HepG2 (cell line): ENCODE measurements at regions not wholly inside any gene's neighbourhood (a gene's known extent, or its start where the extent isn't known, plus 50 kb on each side); places are given as distances from the start of the nearest gene placed in this dataset.
"Not testable (repeated sequence)": the region's sequence is repeated elsewhere in the genome, so short reads cannot be mapped to it uniquely, and the experiment has no call there.

Experiments used
- SMAD3 ChIP-seq: sonication (generic); formaldehyde crosslinking; IDR thresholded peaks from 2 replicates; pipeline ENCODE4 v1.4.0; 2020; ENCODE audit warnings: missing genetic modification reagents
- SP4 ChIP-seq: sonication (generic); formaldehyde crosslinking; IDR thresholded peaks from 2 replicates; pipeline ENCODE4 v1.8.1; 2023; ENCODE audit warnings: mild to moderate bottlenecking, missing genetic modification reagents
- U2AF1 ChIP-seq: fragments of 200-400 bp; formaldehyde crosslinking; optimal IDR thresholded peaks from 2 replicates; pipeline ENCODE3; 2017; ENCODE audit warnings: mild to moderate bottlenecking, low read depth, low read length
- XRCC5 ChIP-seq: fragments of 200-400 bp; formaldehyde crosslinking; optimal IDR thresholded peaks from 2 replicates; pipeline ENCODE3; 2017; ENCODE audit warnings: mild to moderate bottlenecking, low read length
- ZNF335 ChIP-seq: sonication (generic); formaldehyde crosslinking; IDR thresholded peaks from 2 replicates; pipeline ENCODE4 v1.4.0; 2020; ENCODE audit warnings: missing genetic modification reagents
- TF ChIP-seq, protein P1 (sequence below): sonication (generic); formaldehyde crosslinking; IDR thresholded peaks from 2 replicates; pipeline ENCODE4 v1.5.0; 2020; ENCODE audit warnings: mild to moderate bottlenecking, missing genetic modification reagents, moderate library complexity

GRCh38 chr16:31601737-31602384, 74.2 kb downstream of the AHSP start:
- TF ChIP-seq SMAD3 (CRISPR knock-in tag); XRCC5; ZNF335 (CRISPR knock-in tag); U2AF1; SP4 (CRISPR knock-in tag): not testable (repeated sequence)
- TF ChIP-seq, protein P1, sequence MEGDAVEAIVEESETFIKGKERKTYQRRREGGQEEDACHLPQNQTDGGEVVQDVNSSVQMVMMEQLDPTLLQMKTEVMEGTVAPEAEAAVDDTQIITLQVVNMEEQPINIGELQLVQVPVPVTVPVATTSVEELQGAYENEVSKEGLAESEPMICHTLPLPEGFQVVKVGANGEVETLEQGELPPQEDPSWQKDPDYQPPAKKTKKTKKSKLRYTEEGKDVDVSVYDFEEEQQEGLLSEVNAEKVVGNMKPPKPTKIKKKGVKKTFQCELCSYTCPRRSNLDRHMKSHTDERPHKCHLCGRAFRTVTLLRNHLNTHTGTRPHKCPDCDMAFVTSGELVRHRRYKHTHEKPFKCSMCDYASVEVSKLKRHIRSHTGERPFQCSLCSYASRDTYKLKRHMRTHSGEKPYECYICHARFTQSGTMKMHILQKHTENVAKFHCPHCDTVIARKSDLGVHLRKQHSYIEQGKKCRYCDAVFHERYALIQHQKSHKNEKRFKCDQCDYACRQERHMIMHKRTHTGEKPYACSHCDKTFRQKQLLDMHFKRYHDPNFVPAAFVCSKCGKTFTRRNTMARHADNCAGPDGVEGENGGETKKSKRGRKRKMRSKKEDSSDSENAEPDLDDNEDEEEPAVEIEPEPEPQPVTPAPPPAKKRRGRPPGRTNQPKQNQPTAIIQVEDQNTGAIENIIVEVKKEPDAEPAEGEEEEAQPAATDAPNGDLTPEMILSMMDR (CRISPR knock-in tag), result not testable (repeated sequence)
